Activated CD8-positive, alpha-beta memory T cell treated with anti-CD3 and anti-CD28 coated beads for 48 hours (primary cell): ENCODE measurements at regions not wholly inside any gene's neighbourhood (a gene's known extent, or its start where the extent isn't known, plus 50 kb on each side); places are given as distances from the start of the nearest gene placed in this dataset.

ENCODE experiments used
- DNase-seq, 3 experiments: peaks; one replicate each; pipeline ENCODE4 v3.0.0-alpha.2; 2020; ENCODE audit warnings: low read depth in 2 of 3, low spot score in 2 of 3

- DNase-seq, result no peak
Measured at GRCh38 chr4:4775493-4776004, 83.9 kb upstream of the MSX1 start.

- no peak for DNase-seq
Measured at GRCh38 chr4:4772534-4772933, 86.9 kb upstream of the MSX1 start.

- DNase-seq, result no peak
Measured at GRCh38 chr4:4771160-4771559, 88.3 kb upstream of the MSX1 start.

- DNase-seq, result no peak
Measured at GRCh38 chr4:4770610-4771009, 88.9 kb upstream of the MSX1 start.

- DNase-seq, result no peak
Measured at GRCh38 chr4:4766564-4766963, 92.9 kb upstream of the MSX1 start.

- DNase-seq, result no peak
Measured at GRCh38 chr4:4765811-4766210, 93.7 kb upstream of the MSX1 start.

GRCh38 chr4:4764558-4764905 lies 94.9 kb upstream of the MSX1 start:
- no peak for DNase-seq

- DNase-seq, result no peak
Measured at GRCh38 chr4:4763822-4764557, 95.5 kb upstream of the MSX1 start.

GRCh38 chr4:4762909-4763821 lies 96.3 kb upstream of the MSX1 start:
- peak in 2 of 3 experiments; percentile 5 to 6 for DNase-seq

- DNase-seq, result no peak
Measured at GRCh38 chr4:4762300-4762699, 97.2 kb upstream of the MSX1 start.

- no peak for DNase-seq
Measured at GRCh38 chr4:4761128-4761982, 98.1 kb upstream of the MSX1 start.

GRCh38 chr4:4759883-4760282 lies 99.6 kb upstream of the MSX1 start:
- no peak for DNase-seq

- DNase-seq, result no peak
Measured at GRCh38 chr4:4759232-4759631, 100.2 kb upstream of the MSX1 start.

GRCh38 chr4:4758681-4759080 lies 100.8 kb upstream of the MSX1 start:
- DNase-seq, result no peak

GRCh38 chr4:4755306-4755705 lies 104.2 kb upstream of the MSX1 start:
- DNase-seq, result no peak

GRCh38 chr4:4754641-4755040 lies 104.8 kb upstream of the MSX1 start:
- no peak for DNase-seq

- DNase-seq, result no peak
Measured at GRCh38 chr4:4753643-4754042, 105.8 kb upstream of the MSX1 start.

- no peak for DNase-seq
Measured at GRCh38 chr4:4752576-4753401, 106.7 kb upstream of the MSX1 start.

GRCh38 chr4:4752025-4752424 lies 107.4 kb upstream of the MSX1 start:
- no peak for DNase-seq

GRCh38 chr4:4750187-4750586 lies 109.3 kb upstream of the MSX1 start:
- no peak for DNase-seq
